Astrocyte (in vitro differentiated cells and primary cell): ENCODE measurements at regions not wholly inside any gene's neighbourhood (a gene's known extent, or its start where the extent isn't known, plus 50 kb on each side); places are given as distances from the start of the nearest gene placed in this dataset.
A peak's percentile ranks its signal among the peaks of the same experiment; 100 is the strongest.

Source experiments
- DNase-seq: peaks from one replicate; pipeline ENCODE4 v3.0.0-alpha.2; 2010; ENCODE audit warnings: low read depth
- FAIRE-seq: peaks from 2 replicates; lab custom pipeline; 2011; peaks lifted over from hg19 to GRCh38; lab: Jason Lieb, UNC
- H2AFZ ChIP-seq: 2 replicates; pipeline ENCODE4 v1.6.0; 2012; ENCODE audit warnings: low read depth, low read length, inconsistent platforms
- H3K27ac ChIP-seq: 2 replicates; pipeline ENCODE4 v1.5.1; 2011; ENCODE audit warnings: low read depth, low read length, inconsistent platforms
- H3K27me3 ChIP-seq: 2 replicates; pipeline ENCODE4 v1.6.0; 2011; ENCODE audit warnings: low read length, inconsistent platforms; ENCODE audit not compliant: insufficient read depth
- H3K36me3 ChIP-seq: 2 replicates; pipeline ENCODE4 v1.5.1; 2011; ENCODE audit warnings: low read length, inconsistent platforms; ENCODE audit not compliant: insufficient read depth
- H3K4me1 ChIP-seq: 2 replicates; pipeline ENCODE4 v1.5.1; 2011; ENCODE audit warnings: low read length, inconsistent platforms; ENCODE audit not compliant: insufficient read depth
- H3K4me2 ChIP-seq: 2 replicates; pipeline ENCODE4 v1.6.0; 2012; ENCODE audit warnings: low read length, inconsistent platforms
- H3K4me3 ChIP-seq: 2 replicates; pipeline ENCODE4 v1.5.1; 2011; ENCODE audit warnings: low read depth, mild to moderate bottlenecking, low read length, inconsistent platforms; ENCODE audit not compliant: insufficient read depth
- H3K79me2 ChIP-seq: 2 replicates; pipeline ENCODE4 v1.6.0; 2012; ENCODE audit warnings: mild to moderate bottlenecking, low read length, inconsistent platforms; ENCODE audit not compliant: insufficient read depth
- H3K9ac ChIP-seq: 2 replicates; pipeline ENCODE4 v1.6.0; 2012; ENCODE audit warnings: mild to moderate bottlenecking, low read length, inconsistent platforms
- H3K9me3 ChIP-seq: 2 replicates; pipeline ENCODE4 v1.5.1; 2012; ENCODE audit warnings: low read depth, mild to moderate bottlenecking, low read length, inconsistent platforms; ENCODE audit not compliant: insufficient read depth
- H4K20me1 ChIP-seq: 2 replicates; pipeline ENCODE4 v1.6.0; 2012; ENCODE audit warnings: low read length, inconsistent platforms; ENCODE audit not compliant: insufficient read depth
- H3K27ac Mint-ChIP-seq: one replicate; pipeline ENCODE4 v1.8.0; 2021; ENCODE audit warnings: mild to moderate bottlenecking, mixed read lengths; ENCODE audit not compliant: unreplicated experiment
- H3K27me3 Mint-ChIP-seq: one replicate; pipeline ENCODE4 v1.8.0; 2021; ENCODE audit warnings: low read depth, mixed read lengths; ENCODE audit not compliant: unreplicated experiment
- H3K36me3 Mint-ChIP-seq: one replicate; pipeline ENCODE4 v1.8.0; 2021; ENCODE audit warnings: low read depth, mixed read lengths; ENCODE audit not compliant: unreplicated experiment
- H3K4me1 Mint-ChIP-seq: one replicate; pipeline ENCODE4 v1.8.0; 2021; ENCODE audit warnings: low read depth, mixed read lengths; ENCODE audit not compliant: unreplicated experiment
- H3K4me3 Mint-ChIP-seq: one replicate; pipeline ENCODE4 v1.8.0; 2021; ENCODE audit warnings: mild to moderate bottlenecking, moderate library complexity, mixed read lengths; ENCODE audit not compliant: unreplicated experiment
- H3K9me3 Mint-ChIP-seq: one replicate; pipeline ENCODE4 v1.8.0; 2021; ENCODE audit warnings: mild to moderate bottlenecking, mixed read lengths; ENCODE audit not compliant: unreplicated experiment
- EZH2 ChIP-seq: IDR thresholded peaks from 2 replicates; pipeline ENCODE4 v1.6.1; 2012; ENCODE audit warnings: mild to moderate bottlenecking, low read length, inconsistent platforms; ENCODE audit not compliant: insufficient read depth
- TF ChIP-seq, protein P1 (sequence below): IDR thresholded peaks from 2 replicates; pipeline ENCODE4 v1.5.1; 2011; ENCODE audit warnings: low read depth, mild to moderate bottlenecking, inconsistent platforms, low read length, moderate library complexity; ENCODE audit not compliant: insufficient read depth

DNA sequence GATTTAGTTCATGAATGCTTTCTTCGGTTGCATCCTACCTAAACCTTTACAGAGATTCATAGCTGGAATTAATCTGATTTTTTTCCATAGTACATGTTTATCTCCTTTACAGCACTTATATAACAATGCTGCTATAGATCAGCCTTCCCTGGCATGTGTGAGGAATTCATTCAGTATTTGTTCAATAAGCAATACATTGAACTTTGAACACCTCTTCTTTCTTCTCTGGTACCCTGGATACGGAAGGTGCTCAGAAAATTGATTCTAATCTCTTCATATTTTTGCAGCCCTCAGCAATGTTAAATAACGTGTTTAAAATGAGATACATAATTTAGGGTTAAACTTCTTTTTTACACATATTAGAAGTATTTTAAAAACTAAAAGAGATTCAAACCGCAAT, 467.4 kb downstream of the TRIML1 start:
- Mint-ChIP-seq H3K36me3 (no peaks in the 10 kb centered on the region), H3K4me3 (no peak overlapping the region), H3K4me1 (peaks cover 7% of the 10 kb centered on the region), H3K27ac (no peak overlapping the region), H3K27me3 (no peaks in the 10 kb centered on the region), H3K9me3 (no peaks in the 10 kb centered on the region)
- H2AFZ ChIP-seq = no peak overlapping the region
- TF ChIP-seq, protein P1, sequence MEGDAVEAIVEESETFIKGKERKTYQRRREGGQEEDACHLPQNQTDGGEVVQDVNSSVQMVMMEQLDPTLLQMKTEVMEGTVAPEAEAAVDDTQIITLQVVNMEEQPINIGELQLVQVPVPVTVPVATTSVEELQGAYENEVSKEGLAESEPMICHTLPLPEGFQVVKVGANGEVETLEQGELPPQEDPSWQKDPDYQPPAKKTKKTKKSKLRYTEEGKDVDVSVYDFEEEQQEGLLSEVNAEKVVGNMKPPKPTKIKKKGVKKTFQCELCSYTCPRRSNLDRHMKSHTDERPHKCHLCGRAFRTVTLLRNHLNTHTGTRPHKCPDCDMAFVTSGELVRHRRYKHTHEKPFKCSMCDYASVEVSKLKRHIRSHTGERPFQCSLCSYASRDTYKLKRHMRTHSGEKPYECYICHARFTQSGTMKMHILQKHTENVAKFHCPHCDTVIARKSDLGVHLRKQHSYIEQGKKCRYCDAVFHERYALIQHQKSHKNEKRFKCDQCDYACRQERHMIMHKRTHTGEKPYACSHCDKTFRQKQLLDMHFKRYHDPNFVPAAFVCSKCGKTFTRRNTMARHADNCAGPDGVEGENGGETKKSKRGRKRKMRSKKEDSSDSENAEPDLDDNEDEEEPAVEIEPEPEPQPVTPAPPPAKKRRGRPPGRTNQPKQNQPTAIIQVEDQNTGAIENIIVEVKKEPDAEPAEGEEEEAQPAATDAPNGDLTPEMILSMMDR = no peak
- TF ChIP-seq EZH2 = no peak
- no peak overlapping the region for H3K4me3 ChIP-seq
- H3K4me1 ChIP-seq = no peaks in the 10 kb centered on the region
- H4K20me1 ChIP-seq = no peaks in the 10 kb centered on the region
- peaks cover 3% of the 10 kb centered on the region for H3K9me3 ChIP-seq
- no peak overlapping the region for H3K27ac ChIP-seq
- no peaks in the 10 kb centered on the region for H3K36me3 ChIP-seq
- no peak overlapping the region for H3K9ac ChIP-seq
- no peak overlapping the region for H3K4me2 ChIP-seq
- no peaks in the 10 kb centered on the region for H3K27me3 ChIP-seq
- DNase-seq (no peak), FAIRE-seq (no peak)
- no peaks in the 10 kb centered on the region for H3K79me2 ChIP-seq

DNA sequence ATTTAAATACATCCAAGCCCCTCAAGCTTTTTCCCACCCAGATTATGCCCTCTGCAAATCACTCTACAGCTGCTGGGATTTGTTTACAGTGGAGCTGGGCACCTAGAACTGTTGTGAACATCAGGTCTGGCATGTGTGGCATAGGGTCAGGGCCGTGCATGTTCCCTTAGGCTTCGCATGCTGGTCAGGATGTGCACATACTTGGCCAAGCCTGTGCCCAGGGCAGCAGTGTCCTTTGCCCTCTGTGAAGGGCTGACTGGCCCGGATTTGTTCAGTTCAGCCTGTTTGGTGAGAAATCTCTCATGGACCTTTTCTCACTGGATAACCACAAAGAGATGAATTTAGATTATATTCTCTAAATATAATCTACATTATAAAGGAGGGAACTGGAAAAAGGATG, 471.9 kb downstream of the TRIML1 start:
- Histone ChIP-seq H3K27ac (no peak overlapping the region), H3K4me1 (no peaks in the 10 kb centered on the region), H3K9me3 (no peaks in the 10 kb centered on the region), H3K4me2 (no peak overlapping the region), H2AFZ (no peak overlapping the region), H3K36me3 (no peaks in the 10 kb centered on the region), H3K79me2 (no peaks in the 10 kb centered on the region), H4K20me1 (no peaks in the 10 kb centered on the region), H3K9ac (no peak overlapping the region), H3K4me3 (no peak overlapping the region), H3K27me3 (no peaks in the 10 kb centered on the region)
- FAIRE-seq (no peak), DNase-seq (no peak)
- no peak for TF ChIP-seq EZH2
- TF ChIP-seq, protein P1 = no peak
- no peaks in the 10 kb centered on the region for H3K27me3 Mint-ChIP-seq
- H3K4me3 Mint-ChIP-seq = no peak overlapping the region
- H3K9me3 Mint-ChIP-seq = peaks cover 7% of the 10 kb centered on the region
- peaks cover 24% of the 10 kb centered on the region for H3K4me1 Mint-ChIP-seq
- H3K36me3 Mint-ChIP-seq = no peaks in the 10 kb centered on the region
- no peak overlapping the region for H3K27ac Mint-ChIP-seq

DNA sequence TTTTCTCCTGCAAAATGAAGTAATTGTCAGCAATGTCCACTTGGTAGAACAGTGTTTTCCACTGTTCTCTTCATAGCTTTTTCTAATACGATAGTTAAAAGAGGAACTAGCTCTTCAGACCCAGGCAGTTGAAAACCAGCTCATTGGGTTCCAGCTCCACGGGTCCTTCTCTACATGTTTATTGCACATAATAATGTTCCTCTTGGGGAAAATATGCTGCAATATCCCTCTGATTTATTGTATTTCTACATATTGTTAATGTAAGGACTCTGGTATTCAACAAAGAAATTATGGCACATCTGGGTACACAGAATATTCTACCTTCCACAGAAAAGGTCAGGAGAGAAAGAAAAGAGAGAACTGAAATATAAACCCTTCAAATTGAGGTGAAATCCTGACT, 473.4 kb downstream of the TRIML1 start:
- Mint-ChIP-seq H3K36me3 (no peaks in the 10 kb centered on the region), H3K9me3 (peaks cover 11% of the 10 kb centered on the region), H3K4me1 (peaks cover 35% of the 10 kb centered on the region), H3K27me3 (no peaks in the 10 kb centered on the region), H3K27ac (peak overlapping the region; percentile 89), H3K4me3 (no peak overlapping the region)
- Histone ChIP-seq H3K36me3 (no peaks in the 10 kb centered on the region), H3K4me2 (no peak overlapping the region), H3K9ac (no peak overlapping the region), H3K4me1 (no peaks in the 10 kb centered on the region), H2AFZ (no peak overlapping the region), H3K4me3 (no peak overlapping the region), H3K27ac (no peak overlapping the region), H3K79me2 (no peaks in the 10 kb centered on the region), H4K20me1 (no peaks in the 10 kb centered on the region), H3K27me3 (no peaks in the 10 kb centered on the region), H3K9me3 (no peaks in the 10 kb centered on the region)
- FAIRE-seq (no peak), DNase-seq (no peak)
- no peak for TF ChIP-seq EZH2
- TF ChIP-seq, protein P1 = no peak
